Activated CD8-positive, alpha-beta memory T cell treated with anti-CD3 and anti-CD28 coated beads, Interleukin-2, amount 10 ng/mL, durations not matched to agents 7 days and 5 days (primary cell): ENCODE measurements at regions not wholly inside any gene's neighbourhood (a gene's known extent, or its start where the extent isn't known, plus 50 kb on each side); places are given as distances from the start of the nearest gene placed in this dataset.

Experiments
- ATAC-seq: fragments of 150-1000 bp; cut with Tn5 transposase; one replicate; pipeline ENCODE4 v1.10.0; 2021; ENCODE audit warnings: moderate library complexity
- CTCF ChIA-PET: fragments of 350-600 bp; sonication (Branson Sonifier 250); formaldehyde crosslinking; loops from one replicate; lab custom pipeline; 2021; ENCODE audit warnings: antibody characterized with exemption; lab: Charles Lee
- DNase-seq: peaks from one replicate; pipeline ENCODE4 v3.0.0-alpha.2; 2020
- H3K27ac Mint-ChIP-seq: one replicate; pipeline ENCODE4 v1.8.0; 2021; ENCODE audit warnings: mild to moderate bottlenecking, mixed read lengths
- H3K27me3 Mint-ChIP-seq: one replicate; pipeline ENCODE4 v1.8.0; 2021; ENCODE audit warnings: mixed read lengths
- H3K36me3 Mint-ChIP-seq: one replicate; pipeline ENCODE4 v1.8.0; 2021; ENCODE audit warnings: mild to moderate bottlenecking, mixed read lengths
- H3K4me1 Mint-ChIP-seq: one replicate; pipeline ENCODE4 v1.8.0; 2021; ENCODE audit warnings: mixed read lengths
- H3K4me3 Mint-ChIP-seq: one replicate; pipeline ENCODE4 v1.8.0; 2021; ENCODE audit warnings: mild to moderate bottlenecking, moderate library complexity, mixed read lengths
- H3K9me3 Mint-ChIP-seq: one replicate; pipeline ENCODE4 v1.8.0; 2022; ENCODE audit warnings: low read depth, mixed read lengths

DNA sequence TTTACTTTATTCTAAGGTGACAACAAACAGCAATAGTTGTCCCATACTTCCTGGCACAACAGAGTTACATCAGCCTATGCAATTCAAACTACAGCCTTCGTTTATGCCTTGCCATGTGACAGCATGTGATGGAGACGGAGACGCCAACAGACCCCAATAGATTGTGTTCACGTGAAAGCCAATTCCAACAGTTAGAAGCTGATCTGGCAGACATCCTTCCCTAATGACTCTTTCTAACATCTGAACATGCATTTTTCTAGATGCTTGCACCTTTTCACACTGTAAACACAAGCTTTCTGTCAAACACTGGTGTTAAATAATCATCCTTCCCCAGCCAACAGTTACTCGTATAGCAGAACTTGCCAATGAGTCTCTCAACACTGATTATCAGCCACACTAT, 694.4 kb upstream of the ALCAM start:
- ATAC-seq (no peak), DNase-seq (no peak)
- CTCF ChIA-PET: interaction anchor here (0.5 kb wide), 1 partner anchor 1000 kb away, joined by 3 read pairs; no protein-coding TSS in a partner anchor
- Mint-ChIP-seq H3K9me3 (no peaks in the 10 kb centered on the region), H3K4me1 (no peaks in the 10 kb centered on the region), H3K4me3 (no peak overlapping the region), H3K27ac (no peak overlapping the region), H3K36me3 (no peaks in the 10 kb centered on the region), H3K27me3 (no peaks in the 10 kb centered on the region)

DNA sequence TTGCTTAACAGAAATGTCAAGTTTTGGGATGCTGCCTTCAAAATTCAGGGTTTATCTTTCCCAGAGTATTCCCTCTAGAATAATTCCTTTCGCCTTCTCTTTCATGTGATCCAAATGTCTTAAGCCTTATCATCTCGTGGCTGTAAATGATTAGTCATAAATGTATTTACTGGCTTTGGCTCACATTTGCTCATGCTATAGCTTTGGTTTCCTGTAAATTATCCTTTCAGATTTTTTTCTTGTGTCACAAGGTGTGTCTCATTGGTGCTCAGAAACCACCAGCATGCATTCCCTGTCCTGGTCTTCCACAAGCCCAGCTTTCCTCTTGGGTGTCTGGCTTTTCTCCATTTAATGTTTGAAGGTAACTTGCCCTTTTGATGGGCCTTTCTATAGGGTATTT, 692.7 kb upstream of the ALCAM start:
- no peaks in the 10 kb centered on the region for H3K9me3 Mint-ChIP-seq
- no peaks in the 10 kb centered on the region for H3K27me3 Mint-ChIP-seq
- H3K4me1 Mint-ChIP-seq: no peaks in the 10 kb centered on the region
- H3K27ac Mint-ChIP-seq: no peak overlapping the region
- H3K4me3 Mint-ChIP-seq: no peak overlapping the region
- H3K36me3 Mint-ChIP-seq: no peaks in the 10 kb centered on the region
- DNase-seq (no peak), ATAC-seq (no peak)
- CTCF ChIA-PET: no interaction called here

DNA sequence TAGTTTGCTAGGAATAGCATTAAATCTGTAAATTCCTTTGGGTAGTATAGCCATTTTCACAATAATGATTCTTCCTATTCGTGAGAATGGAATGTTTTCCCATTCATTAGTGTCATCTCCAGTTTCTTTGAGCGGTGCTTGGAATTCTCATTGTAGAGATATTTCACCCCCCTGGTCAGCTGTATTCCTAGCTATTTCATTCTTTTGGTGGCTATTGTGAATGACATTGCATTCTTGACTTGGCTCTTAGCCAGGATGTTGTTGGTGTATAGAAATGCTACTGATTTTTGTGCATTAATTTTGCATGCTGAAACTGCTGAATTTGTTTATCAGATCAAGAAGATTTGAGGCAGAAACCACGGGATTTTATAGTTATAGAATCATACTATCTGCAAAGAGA, 690.5 kb upstream of the ALCAM start:
- Mint-ChIP-seq H3K9me3 (no peaks in the 10 kb centered on the region), H3K27ac (no peak overlapping the region), H3K36me3 (no peaks in the 10 kb centered on the region), H3K27me3 (no peaks in the 10 kb centered on the region), H3K4me1 (no peaks in the 10 kb centered on the region), H3K4me3 (no peak overlapping the region)
- ATAC-seq: no peak
- no peak for DNase-seq
- CTCF ChIA-PET: no interaction called here

DNA sequence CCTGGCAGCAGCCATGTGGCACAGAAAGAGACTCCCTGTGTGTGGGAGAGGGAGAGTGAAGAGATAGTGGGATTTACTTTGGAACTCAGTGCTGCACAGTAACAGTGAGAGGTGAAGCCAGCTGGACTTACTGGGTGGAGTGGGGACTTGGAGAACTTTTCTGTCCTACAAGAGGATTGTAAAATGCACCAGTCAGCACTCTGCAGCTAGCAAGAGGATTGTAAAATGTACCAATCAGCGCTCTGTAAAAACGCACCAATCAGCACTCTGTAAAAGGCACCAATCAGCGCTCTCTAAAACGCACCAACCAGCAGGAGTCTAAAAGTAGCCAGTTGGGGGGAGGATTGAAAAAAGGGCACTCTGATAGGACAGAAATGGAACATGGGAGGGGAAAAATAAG, 688.8 kb upstream of the ALCAM start:
- H3K27me3 Mint-ChIP-seq: no peaks in the 10 kb centered on the region
- H3K4me3 Mint-ChIP-seq: no peak overlapping the region
- no peaks in the 10 kb centered on the region for H3K36me3 Mint-ChIP-seq
- H3K9me3 Mint-ChIP-seq: no peaks in the 10 kb centered on the region
- CTCF ChIA-PET: no interaction called here
- no peak for ATAC-seq
- no peak for DNase-seq
- no peak overlapping the region for H3K27ac Mint-ChIP-seq
- no peaks in the 10 kb centered on the region for H3K4me1 Mint-ChIP-seq

DNA sequence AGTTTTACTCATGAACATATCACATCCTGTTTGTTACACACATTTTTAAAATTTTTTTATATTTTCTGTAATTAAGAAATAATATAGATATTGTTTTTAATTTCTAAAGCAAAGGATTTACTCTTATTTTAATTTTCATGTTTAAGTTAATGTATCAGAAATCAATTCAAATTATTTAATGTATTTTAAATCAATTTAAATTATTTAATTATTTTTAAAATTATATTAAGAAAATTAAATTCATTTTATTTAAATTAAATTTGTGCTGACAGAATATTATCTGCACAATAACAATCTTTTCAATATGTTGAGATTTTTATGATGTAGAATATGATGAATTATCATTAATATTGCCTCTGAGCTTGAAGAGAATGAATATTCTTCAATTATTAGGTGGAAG, 681.2 kb upstream of the ALCAM start:
- Mint-ChIP-seq H3K4me1 (no peaks in the 10 kb centered on the region), H3K27me3 (no peaks in the 10 kb centered on the region), H3K4me3 (no peak overlapping the region), H3K9me3 (no peaks in the 10 kb centered on the region), H3K36me3 (no peaks in the 10 kb centered on the region), H3K27ac (no peak overlapping the region)
- DNase-seq: no peak
- CTCF ChIA-PET: no interaction called here
- ATAC-seq: no peak

DNA sequence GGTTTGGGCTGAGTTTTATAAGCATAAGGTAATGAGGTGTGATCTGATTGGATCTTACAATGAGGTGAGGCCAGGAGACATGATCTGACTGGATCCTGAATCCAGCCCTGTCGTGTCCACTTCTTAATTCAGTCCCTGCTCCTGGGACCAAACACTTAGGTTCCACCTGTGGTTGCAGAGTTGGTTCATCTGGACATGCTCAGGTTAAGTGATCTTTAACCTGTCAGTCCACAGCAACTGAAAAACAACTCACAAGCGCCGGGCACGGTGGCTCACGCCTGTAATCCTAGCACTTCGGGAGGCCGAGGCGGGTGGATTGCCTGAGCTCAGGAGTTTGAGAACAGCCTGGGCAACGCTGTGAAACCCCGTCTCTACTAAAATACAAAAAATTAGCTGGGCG, 679.3 kb upstream of the ALCAM start:
- no peak for ATAC-seq
- Mint-ChIP-seq H3K27ac (no peak overlapping the region), H3K27me3 (no peaks in the 10 kb centered on the region), H3K36me3 (no peaks in the 10 kb centered on the region), H3K4me1 (no peaks in the 10 kb centered on the region), H3K9me3 (no peaks in the 10 kb centered on the region), H3K4me3 (no peak overlapping the region)
- CTCF ChIA-PET: no interaction called here
- no peak for DNase-seq

DNA sequence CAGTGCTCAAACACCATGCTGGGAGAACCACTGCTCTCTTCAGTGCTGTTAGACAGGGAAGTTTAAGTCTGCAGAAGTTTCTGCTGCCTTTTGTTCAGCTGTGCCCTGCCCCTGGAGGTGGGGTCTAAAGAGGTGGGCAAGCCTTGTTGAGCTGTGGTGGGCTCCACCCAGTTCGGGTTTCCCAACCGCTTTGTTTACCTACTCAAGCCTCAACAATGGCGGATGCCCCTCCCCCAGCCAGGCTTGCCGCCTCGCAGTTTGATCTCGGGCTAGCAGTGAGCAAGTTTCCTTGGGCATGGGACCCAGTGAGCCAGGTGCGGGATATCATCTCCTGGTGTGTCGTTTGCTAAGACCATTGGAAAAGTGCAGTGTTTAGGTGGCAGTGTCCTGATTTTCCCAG, 670.2 kb upstream of the ALCAM start:
- no peak overlapping the region for H3K27ac Mint-ChIP-seq
- DNase-seq (no peak), ATAC-seq (no peak)
- no peaks in the 10 kb centered on the region for H3K36me3 Mint-ChIP-seq
- H3K4me1 Mint-ChIP-seq: no peaks in the 10 kb centered on the region
- H3K27me3 Mint-ChIP-seq: no peaks in the 10 kb centered on the region
- H3K4me3 Mint-ChIP-seq: no peak overlapping the region
- CTCF ChIA-PET: no interaction called here
- peaks cover 2% of the 10 kb centered on the region for H3K9me3 Mint-ChIP-seq

DNA sequence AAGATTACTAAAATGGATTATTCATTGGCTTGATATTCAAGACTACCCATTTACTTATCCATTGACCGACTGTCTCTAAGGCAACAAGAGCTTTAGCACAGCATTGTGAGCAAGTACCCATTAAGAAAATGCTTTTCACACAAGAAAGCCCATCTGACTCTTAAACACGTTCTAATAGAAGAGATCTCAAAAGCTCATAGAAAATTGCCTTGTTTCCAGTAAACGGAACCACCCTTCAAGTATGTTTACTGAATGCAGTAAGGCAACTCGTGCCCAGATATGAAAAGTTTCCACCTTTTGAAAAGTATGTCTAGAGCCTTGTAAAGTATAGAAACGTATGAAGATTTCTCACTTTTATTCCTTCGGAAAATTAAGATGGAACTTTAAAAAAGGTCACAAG, 655.3 kb upstream of the ALCAM start:
- H3K9me3 Mint-ChIP-seq: no peaks in the 10 kb centered on the region

DNA sequence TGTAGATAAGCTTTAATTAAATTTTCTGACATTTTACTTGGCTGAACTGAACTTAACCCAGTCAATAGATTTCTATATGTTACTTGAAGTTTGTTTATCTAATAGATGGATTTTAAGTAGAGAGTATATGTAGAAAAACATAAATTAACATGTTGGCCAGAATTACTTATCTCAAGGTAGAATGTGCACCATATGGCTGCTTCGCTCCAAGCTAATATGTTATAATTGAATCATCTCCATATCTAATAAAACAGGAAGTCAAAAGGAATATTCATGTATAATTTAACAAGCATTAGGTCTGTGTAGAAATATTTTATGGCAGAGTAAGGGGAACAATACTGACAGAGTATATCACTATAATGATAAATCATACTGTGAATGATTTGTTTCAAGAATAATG, 650.7 kb upstream of the ALCAM start:
- H3K27ac Mint-ChIP-seq: no peak overlapping the region
- no peaks in the 10 kb centered on the region for H3K4me1 Mint-ChIP-seq
- no peaks in the 10 kb centered on the region for H3K36me3 Mint-ChIP-seq
- no peaks in the 10 kb centered on the region for H3K9me3 Mint-ChIP-seq
- DNase-seq (no peak), ATAC-seq (no peak)
- H3K27me3 Mint-ChIP-seq: no peaks in the 10 kb centered on the region
- no peak overlapping the region for H3K4me3 Mint-ChIP-seq
- CTCF ChIA-PET: no interaction called here

More for the DNA sequence above, 655.3 kb upstream of the ALCAM start:
- Mint-ChIP-seq H3K27me3 (no peaks in the 10 kb centered on the region), H3K36me3 (no peaks in the 10 kb centered on the region), H3K4me3 (no peak overlapping the region), H3K4me1 (no peaks in the 10 kb centered on the region), H3K27ac (no peak overlapping the region)
- DNase-seq (no peak), ATAC-seq (no peak)
- CTCF ChIA-PET: no interaction called here

DNA sequence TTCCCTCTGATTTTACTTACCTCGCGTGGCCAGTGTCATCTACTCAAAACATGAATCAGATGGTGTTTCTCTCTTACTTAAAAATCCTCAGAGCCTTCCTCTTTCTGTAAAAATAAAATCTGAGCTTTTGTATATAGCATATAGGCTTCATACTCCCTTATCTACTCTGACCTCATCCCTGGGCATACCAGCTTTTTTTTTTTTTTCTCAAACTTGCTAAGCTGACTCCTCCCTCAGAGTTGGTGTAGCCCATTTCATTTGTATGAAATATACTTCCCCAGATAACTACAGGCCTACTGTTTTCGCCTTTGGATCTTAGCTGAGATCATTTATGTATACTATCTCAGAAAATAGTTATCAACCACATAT, 648.9 kb upstream of the ALCAM start:
- no peaks in the 10 kb centered on the region for H3K27me3 Mint-ChIP-seq
- H3K4me1 Mint-ChIP-seq: no peaks in the 10 kb centered on the region
- CTCF ChIA-PET: no interaction called here
- no peak for DNase-seq
- H3K27ac Mint-ChIP-seq: no peak overlapping the region
- ATAC-seq: no peak
- H3K9me3 Mint-ChIP-seq: no peaks in the 10 kb centered on the region
- H3K36me3 Mint-ChIP-seq: no peaks in the 10 kb centered on the region
- H3K4me3 Mint-ChIP-seq: no peak overlapping the region

DNA sequence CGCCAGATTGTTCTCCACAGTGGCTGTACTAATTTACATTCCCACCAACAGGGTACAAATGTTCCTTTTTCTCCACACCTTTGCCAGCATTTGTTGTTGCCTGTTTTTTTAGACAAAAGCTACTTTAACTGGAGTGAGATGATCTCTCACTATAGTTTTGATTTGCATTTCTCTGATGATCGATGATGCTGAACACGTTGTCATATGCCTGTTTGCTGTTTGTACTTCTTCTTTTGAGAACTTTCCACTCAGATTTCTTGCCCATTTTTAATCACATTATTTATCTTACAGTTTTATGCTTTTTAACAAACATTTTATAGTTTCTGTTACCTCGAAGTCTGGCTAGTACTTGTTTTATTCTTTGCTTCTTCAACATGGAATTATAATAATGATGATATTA, 643.7 kb upstream of the ALCAM start:
- H3K9me3 Mint-ChIP-seq: no peaks in the 10 kb centered on the region
- H3K27me3 Mint-ChIP-seq: no peaks in the 10 kb centered on the region
- no peak overlapping the region for H3K4me3 Mint-ChIP-seq
- no peaks in the 10 kb centered on the region for H3K36me3 Mint-ChIP-seq
- no peak for ATAC-seq
- H3K27ac Mint-ChIP-seq: no peak overlapping the region
- no peak for DNase-seq
- CTCF ChIA-PET: no interaction called here
- no peaks in the 10 kb centered on the region for H3K4me1 Mint-ChIP-seq

DNA sequence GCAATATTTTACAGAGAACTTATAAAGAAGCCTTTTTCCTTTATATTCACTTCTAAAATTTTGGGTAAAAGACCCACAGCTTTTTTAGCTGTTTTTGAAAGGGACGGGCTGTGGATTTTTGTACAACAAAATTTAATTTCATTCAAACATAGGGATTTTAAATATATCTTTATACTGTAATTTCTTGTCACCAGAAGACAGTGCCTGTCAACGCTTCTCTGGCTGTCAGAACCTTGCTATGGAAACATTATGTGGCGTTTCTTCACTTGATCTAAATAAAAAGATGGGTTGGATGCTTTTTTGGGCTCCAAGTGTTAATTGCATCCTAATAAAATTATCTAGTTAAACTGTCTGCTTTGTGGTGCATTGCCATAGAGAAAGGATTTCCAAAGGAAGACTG, 635.6 kb upstream of the ALCAM start:
- CTCF ChIA-PET: no interaction called here
- ATAC-seq (no peak), DNase-seq (no peak)
- no peak overlapping the region for H3K4me3 Mint-ChIP-seq
- H3K4me1 Mint-ChIP-seq: no peaks in the 10 kb centered on the region
- H3K27me3 Mint-ChIP-seq: no peaks in the 10 kb centered on the region
- no peaks in the 10 kb centered on the region for H3K36me3 Mint-ChIP-seq
- no peaks in the 10 kb centered on the region for H3K9me3 Mint-ChIP-seq
- H3K27ac Mint-ChIP-seq: no peak overlapping the region

DNA sequence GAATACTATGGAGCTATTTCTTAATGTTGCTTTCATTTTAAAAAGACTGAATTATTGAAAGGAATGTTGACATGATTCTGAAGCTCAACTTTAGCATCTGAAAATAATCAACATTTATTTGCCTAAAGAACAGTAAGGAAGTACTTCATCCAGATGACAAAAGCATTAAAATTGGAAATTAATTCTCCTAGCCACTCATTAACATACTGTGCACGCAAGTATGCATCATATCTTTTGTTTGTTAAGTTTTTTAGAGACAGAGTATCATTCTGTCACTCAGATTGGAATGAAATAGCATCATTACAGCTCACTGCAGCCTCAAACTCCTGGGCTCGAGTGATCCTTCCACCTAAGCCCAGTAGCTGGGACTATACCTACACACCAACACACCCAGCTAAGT, 632.1 kb upstream of the ALCAM start:
- Mint-ChIP-seq H3K36me3 (no peaks in the 10 kb centered on the region), H3K27me3 (no peaks in the 10 kb centered on the region), H3K27ac (no peak overlapping the region), H3K4me3 (no peak overlapping the region), H3K4me1 (no peaks in the 10 kb centered on the region), H3K9me3 (no peaks in the 10 kb centered on the region)
- ATAC-seq (no peak), DNase-seq (no peak)
- CTCF ChIA-PET: no interaction called here

DNA sequence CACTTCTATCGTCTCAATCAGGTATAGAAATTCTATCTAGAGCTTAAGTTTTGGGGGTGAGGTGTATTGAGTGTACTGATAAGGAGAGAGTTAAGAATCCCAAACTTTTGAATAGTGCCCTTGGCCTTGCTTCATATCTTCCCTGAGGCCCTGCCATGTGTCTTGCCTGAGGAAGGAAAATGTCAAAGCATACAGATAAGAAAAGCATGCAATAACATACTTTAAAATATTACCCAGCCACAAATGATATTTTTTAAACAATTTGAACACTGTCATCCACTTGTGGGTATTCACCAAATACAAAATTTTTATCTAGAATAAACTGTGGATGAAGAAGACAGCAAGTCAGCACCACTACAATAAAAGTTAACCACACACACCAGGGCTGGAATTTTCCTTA, 631.0 kb upstream of the ALCAM start:
- Mint-ChIP-seq H3K27ac (no peak overlapping the region), H3K4me1 (no peaks in the 10 kb centered on the region), H3K36me3 (no peaks in the 10 kb centered on the region), H3K4me3 (no peak overlapping the region), H3K9me3 (no peaks in the 10 kb centered on the region), H3K27me3 (no peaks in the 10 kb centered on the region)
- ATAC-seq (no peak), DNase-seq (no peak)
- CTCF ChIA-PET: no interaction called here

DNA sequence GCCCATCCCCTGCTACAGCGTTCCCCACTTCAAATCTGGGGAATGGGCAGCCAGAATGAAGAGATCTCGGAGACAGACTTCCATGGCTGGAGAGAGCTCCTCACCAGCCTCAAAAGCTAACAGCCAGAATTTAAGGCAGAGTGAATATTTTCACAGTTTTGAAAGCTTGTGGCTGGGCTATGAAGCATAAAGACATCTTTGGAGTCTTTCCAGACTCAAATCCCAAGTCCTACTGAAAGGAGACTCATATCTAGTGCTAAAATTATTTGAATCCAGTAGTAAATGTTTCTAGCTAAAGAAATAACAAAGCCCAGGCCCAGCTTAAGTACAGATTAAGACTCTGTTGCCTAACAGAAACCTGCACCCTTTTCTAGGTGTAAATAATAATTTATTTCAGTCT, 628.4 kb upstream of the ALCAM start:
- Mint-ChIP-seq H3K9me3 (no peaks in the 10 kb centered on the region), H3K27ac (no peak overlapping the region), H3K36me3 (no peaks in the 10 kb centered on the region), H3K27me3 (no peaks in the 10 kb centered on the region), H3K4me1 (no peaks in the 10 kb centered on the region), H3K4me3 (no peak overlapping the region)
- ATAC-seq (no peak), DNase-seq (no peak)
- CTCF ChIA-PET: no interaction called here
